HG03520 (cell line): ENCODE measurements at regions not wholly inside any gene's neighbourhood (a gene's known extent, or its start where the extent isn't known, plus 50 kb on each side); places are given as distances from the start of the nearest gene placed in this dataset.

ENCODE experiments used
- ATAC-seq: cut with Tn5 transposase; IDR thresholded peaks from one replicate; pipeline ENCODE4 v1.9.1; 2021; ENCODE audit warnings: mild to moderate bottlenecking, moderate library complexity; ENCODE audit not compliant: unreplicated experiment

GRCh38 chr2:71799013-71799575, 345.7 kb downstream of the DYSF start:
- no peak for ATAC-seq

- no peak for ATAC-seq
Observed at GRCh38 chr2:71798266-71799012, 345.1 kb downstream of the DYSF start.

- no peak for ATAC-seq
Observed at GRCh38 chr2:71797035-71797810, 343.9 kb downstream of the DYSF start.

- no peak for ATAC-seq
Observed at GRCh38 chr2:71796174-71796593, 342.8 kb downstream of the DYSF start.

- ATAC-seq: no peak
Observed at GRCh38 chr2:71795486-71795885, 342.1 kb downstream of the DYSF start.

- no peak for ATAC-seq
Observed at GRCh38 chr2:71794611-71795010, 341.2 kb downstream of the DYSF start.

- ATAC-seq: no peak
Observed at GRCh38 chr2:71793926-71794325, 340.6 kb downstream of the DYSF start.

GRCh38 chr2:71792926-71793761, 339.8 kb downstream of the DYSF start:
- no peak for ATAC-seq

GRCh38 chr2:71791501-71792135, 338.3 kb downstream of the DYSF start:
- ATAC-seq: no peak

GRCh38 chr2:71791061-71791450, 337.7 kb downstream of the DYSF start:
- no peak for ATAC-seq

GRCh38 chr2:71790226-71791060, 337.1 kb downstream of the DYSF start:
- no peak for ATAC-seq

GRCh38 chr2:71789556-71790204, 336.3 kb downstream of the DYSF start:
- no peak for ATAC-seq

- no peak for ATAC-seq
Observed at GRCh38 chr2:71788601-71789240, 335.4 kb downstream of the DYSF start.

- ATAC-seq: no peak
Observed at GRCh38 chr2:71788186-71788525, 334.8 kb downstream of the DYSF start.

- ATAC-seq: no peak
Observed at GRCh38 chr2:71787476-71788185, 334.3 kb downstream of the DYSF start.

- ATAC-seq: no peak
Observed at GRCh38 chr2:71787108-71787415, 333.7 kb downstream of the DYSF start.

GRCh38 chr2:71786291-71787107, 333.1 kb downstream of the DYSF start:
- no peak for ATAC-seq
